Activated CD4-positive, alpha-beta T cell treated with anti-CD3 and anti-CD28 coated beads, Interleukin-2, amount 10 ng/mL, durations not matched to agents 7 days and 5 days (primary cell): ENCODE measurements at regions not wholly inside any gene's neighbourhood (a gene's known extent, or its start where the extent isn't known, plus 50 kb on each side); places are given as distances from the start of the nearest gene placed in this dataset.

ENCODE experiments used
- CTCF ChIA-PET: fragments of 350-600 bp; sonication (Branson Sonifier 250); formaldehyde crosslinking; loops from one replicate; lab custom pipeline; 2021; ENCODE audit warnings: antibody characterized with exemption; lab: Charles Lee
- POLR2A ChIA-PET: fragments of 350-600 bp; sonication (Branson Sonifier 250); formaldehyde crosslinking; loops from one replicate; lab custom pipeline; 2021; ENCODE audit warnings: antibody characterized with exemption; lab: Charles Lee
- DNase-seq: peaks from one replicate; pipeline ENCODE4 v3.0.0-alpha.2; 2020
- H3K27ac Mint-ChIP-seq: one replicate; pipeline ENCODE4 v1.8.0; 2021; ENCODE audit warnings: mild to moderate bottlenecking, moderate library complexity, mixed read lengths
- H3K27me3 Mint-ChIP-seq: one replicate; pipeline ENCODE4 v1.8.0; 2021; ENCODE audit warnings: mixed read lengths
- H3K36me3 Mint-ChIP-seq: one replicate; pipeline ENCODE4 v1.8.0; 2021; ENCODE audit warnings: low read depth, mixed read lengths
- H3K4me1 Mint-ChIP-seq: one replicate; pipeline ENCODE4 v1.8.0; 2021; ENCODE audit warnings: mixed read lengths
- H3K4me3 Mint-ChIP-seq: one replicate; pipeline ENCODE4 v1.8.0; 2021; ENCODE audit warnings: mild to moderate bottlenecking, moderate library complexity, mixed read lengths
- H3K9me3 Mint-ChIP-seq: one replicate; pipeline ENCODE4 v1.8.0; 2021; ENCODE audit warnings: mixed read lengths

DNA sequence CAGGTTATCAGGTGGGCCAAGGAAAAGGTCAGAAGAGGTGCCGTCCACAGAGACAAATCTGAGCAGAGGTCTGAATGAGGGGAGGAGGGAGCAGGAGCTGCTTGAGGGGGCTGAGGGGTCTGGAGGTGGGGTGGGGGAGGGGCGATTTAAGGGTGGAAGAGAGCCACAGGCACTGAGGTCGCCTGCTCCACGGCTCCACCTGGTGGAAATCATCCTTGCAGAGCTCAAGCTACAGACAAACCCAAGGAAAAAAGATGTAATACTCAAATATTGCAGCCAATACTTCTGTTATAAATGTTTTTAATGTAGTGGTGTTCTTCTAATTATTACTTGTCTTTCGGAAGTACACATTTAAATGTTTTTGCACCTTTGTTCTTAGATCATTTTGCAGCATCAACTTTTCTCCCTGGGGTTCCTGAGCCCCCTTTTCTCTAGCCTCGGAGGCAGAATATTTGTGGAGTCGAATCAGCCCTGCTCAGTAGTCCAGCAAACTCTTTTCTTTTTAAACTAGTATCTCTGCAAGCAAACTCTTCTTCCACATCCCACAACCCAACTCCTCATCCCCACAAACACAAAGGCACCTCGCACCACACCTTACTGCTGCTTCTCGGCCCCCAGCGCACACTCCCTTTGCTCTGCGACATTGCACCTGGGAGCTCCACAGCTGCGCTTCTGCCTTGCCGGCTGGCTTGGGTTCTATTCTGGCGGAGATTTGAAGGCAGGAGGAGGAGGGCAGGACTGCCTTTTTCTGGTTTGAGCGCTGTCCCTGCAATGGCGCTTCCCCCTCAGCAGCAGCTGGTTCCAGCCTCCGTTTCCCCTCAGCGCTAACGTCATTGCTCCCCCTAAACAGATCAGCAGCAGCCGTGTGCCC, 51.0 kb upstream of the TFAP2A start:
- DNase-seq, result peak; percentile 17
- H3K4me1 Mint-ChIP-seq, result no peaks in the 10 kb centered on the region
- H3K36me3 Mint-ChIP-seq, result no peaks in the 10 kb centered on the region
- ChIA-PET POLR2A (no interaction called here), CTCF (interaction anchor here (1.6 kb wide), 1 partner anchor 13 kb away, joined by 4 read pairs; no protein-coding TSS in a partner anchor)
- H3K27me3 Mint-ChIP-seq, result peaks cover 9% of the 10 kb centered on the region
- no peak overlapping the region for H3K27ac Mint-ChIP-seq
- H3K4me3 Mint-ChIP-seq, result no peak overlapping the region
- H3K9me3 Mint-ChIP-seq, result no peaks in the 10 kb centered on the region
